ENCODE measurements at regions not wholly inside any gene's neighbourhood (a gene's known extent, or its start where the extent isn't known, plus 50 kb on each side); places are given as distances from the start of the nearest gene placed in this dataset.
"Not testable (repeated sequence)": the region's sequence is repeated elsewhere in the genome, so short reads cannot be mapped to it uniquely, and the experiment has no call there.

GRCh38 chr15:93340406-93340805, 251.4 kb upstream of the RGMA start:
- DNase-seq = no peak

- DNase-seq = no peak
Measured at GRCh38 chr15:93333796-93334195, 244.8 kb upstream of the RGMA start.

- not testable (repeated sequence) for DNase-seq
Measured at GRCh38 chr15:93333126-93333525, 244.1 kb upstream of the RGMA start.

DNA sequence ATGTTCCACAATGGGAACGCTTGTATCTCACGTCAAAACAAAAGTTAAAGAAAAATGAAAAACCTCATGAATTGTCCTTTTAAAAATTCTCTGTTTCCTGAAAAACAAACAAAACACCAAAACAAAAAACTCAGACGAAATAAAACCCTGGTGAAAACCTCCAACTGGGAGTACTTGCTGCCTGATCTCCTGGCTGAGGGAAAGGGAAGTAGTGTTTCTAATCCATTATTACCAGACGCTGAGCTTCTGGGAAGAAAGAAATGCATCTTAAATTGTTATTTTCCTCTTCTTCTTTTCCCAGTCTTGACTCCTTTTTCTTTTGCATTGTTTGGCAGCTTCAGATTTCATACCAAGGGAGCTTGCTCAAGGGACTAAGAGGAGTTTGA, 243.2 kb upstream of the RGMA start:
- DNase-seq = no peak

- no peak for DNase-seq
Measured at GRCh38 chr15:93331545-93332167, 242.6 kb upstream of the RGMA start.

GRCh38 chr15:93330912-93331544, 242.0 kb upstream of the RGMA start:
- no peak for DNase-seq

DNA sequence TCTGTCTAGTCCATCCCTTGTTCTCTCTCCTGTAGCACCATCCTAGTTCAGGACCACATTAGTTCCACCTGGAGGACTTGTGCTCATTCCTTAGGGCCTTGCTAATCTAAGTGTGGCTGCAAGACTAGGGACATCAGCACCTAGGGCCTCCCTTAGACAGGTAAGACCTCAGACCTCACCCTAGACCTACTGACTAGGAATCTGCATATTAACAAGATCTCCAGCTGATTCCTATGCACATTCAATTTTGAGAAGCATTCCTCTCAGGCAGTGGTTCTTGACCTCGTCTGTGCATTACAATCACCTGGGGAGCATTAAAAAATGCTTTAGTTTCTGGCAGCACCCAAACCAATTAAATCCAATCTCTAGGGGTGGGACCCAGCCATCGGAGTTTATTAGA, 238.4 kb upstream of the RGMA start:
- no peak for DNase-seq

- no peak for DNase-seq
Measured at GRCh38 chr15:93324186-93324975, 235.4 kb upstream of the RGMA start.

DNA sequence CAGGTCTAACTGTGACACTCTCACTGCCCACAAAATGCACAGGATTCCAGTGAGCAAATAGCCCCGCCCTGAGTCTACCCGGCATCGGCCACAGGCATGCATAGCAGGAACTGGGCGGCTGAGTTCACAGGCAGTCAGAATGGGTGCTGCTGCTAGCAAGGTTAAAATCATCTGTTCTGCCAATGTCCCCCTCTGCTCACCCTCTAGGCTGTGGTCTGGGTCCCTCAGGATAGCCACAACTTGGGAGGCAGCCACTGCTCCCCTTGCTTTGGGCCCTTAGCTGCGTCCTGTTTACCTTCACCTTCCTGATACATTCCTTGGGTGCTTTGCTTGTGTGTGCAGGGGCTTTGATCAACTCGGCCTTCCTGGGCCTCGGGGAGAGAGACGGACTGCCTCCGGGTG, 232.9 kb upstream of the RGMA start:
- no peak for DNase-seq

DNA sequence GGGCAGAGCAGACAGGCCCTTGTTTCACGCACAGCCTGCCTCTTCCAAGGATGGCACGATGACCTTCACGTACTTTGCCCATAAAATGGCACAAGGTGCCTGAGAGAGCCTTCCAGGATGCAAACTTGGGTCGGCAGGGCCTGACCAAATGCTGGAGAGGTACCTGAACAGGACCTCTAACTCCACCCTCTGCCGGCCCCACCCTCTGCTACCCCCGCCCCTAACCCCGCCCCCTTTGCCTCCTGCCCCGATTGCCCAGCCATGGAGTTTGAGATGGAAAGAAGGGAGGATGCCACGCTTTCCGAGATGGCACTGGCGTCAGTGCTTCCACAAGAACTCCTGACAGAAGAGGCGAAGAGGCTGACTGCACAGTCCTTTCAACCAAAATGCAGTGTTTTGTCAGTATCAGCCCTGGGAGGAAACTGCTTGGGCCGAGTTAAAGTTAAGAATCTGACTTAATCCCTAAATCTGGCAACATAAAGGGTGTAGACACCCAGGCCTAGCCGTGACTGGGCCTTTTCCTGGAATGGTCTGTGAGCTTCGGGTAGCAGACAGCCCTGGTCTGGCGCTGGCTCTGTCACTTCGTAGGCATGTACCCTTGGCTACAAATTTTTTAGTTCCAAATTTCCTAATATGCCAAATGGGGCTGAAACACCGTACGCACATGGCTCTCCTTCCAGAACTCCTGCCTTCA, 230.3 kb upstream of the RGMA start:
- no peak for DNase-seq

DNA sequence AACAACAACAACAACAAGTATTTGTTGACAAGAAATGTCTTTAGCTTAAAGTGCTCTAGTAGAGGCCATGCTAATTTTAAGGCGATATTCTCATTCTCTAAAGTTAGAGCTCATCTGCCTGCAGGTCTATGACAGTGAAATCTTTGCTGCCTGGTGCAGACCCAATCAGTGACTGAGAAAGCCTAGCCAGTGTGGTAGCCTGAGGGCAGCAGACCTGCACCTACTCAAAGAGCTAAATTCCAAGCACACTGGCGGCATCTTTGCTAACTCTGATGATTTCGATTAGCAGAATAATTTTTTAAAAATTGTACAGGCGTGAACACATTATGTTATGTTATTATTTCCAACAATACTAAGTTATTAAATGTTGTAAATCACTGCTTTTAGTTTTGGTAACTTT, 228.8 kb upstream of the RGMA start:
- no peak for DNase-seq

GRCh38 chr15:93314245-93314644, 225.2 kb upstream of the RGMA start:
- no peak for DNase-seq

DNA sequence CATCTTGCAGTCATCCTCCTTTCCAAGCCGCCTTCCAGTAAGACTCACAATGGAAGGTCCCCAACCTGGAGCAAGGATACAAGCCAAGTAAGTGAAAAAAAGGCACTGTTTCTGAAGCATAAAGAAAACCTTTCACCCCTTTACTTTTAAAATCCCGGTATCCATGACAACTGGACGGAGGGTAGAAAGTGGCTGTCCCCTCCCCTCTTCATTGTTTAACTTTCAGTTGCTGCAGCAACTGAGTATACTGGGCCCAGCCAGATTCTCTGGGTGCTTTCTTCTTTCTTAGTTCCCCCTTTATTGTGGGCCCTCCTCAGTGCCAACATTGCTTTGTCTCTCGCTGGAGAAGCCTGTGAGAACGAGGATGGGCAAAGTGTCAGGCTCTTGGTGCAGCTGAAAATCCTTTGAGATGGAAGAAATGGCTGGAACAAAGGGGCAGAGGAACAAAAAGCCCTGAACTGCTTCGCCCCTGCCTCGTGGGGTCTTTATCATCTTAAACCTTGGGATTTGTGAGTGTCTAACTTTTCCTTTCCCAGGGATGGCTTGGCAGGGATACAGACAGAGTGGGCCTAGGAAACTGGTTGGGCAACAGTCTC, 224.0 kb upstream of the RGMA start:
- no peak for DNase-seq

DNA sequence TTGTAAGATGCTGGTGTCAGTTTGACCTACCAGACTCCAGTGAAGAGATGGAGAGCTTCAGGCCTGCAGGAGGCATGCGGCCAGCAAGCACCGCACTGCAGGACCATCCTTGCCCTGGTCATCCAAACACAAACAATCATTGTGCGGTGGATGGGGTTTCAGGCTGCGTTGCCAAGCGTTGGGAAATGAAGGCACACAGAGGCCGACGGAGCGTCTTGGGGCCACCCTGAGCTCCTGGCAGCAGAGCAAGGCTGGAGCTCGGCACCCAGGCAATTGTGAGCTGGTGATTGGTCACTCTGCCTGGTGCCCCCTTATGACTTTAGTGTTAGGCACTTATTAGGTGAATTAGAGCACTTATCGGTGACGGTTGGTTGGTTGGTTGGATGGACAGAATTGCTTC, 222.6 kb upstream of the RGMA start:
- DNase-seq = no peak

DNA sequence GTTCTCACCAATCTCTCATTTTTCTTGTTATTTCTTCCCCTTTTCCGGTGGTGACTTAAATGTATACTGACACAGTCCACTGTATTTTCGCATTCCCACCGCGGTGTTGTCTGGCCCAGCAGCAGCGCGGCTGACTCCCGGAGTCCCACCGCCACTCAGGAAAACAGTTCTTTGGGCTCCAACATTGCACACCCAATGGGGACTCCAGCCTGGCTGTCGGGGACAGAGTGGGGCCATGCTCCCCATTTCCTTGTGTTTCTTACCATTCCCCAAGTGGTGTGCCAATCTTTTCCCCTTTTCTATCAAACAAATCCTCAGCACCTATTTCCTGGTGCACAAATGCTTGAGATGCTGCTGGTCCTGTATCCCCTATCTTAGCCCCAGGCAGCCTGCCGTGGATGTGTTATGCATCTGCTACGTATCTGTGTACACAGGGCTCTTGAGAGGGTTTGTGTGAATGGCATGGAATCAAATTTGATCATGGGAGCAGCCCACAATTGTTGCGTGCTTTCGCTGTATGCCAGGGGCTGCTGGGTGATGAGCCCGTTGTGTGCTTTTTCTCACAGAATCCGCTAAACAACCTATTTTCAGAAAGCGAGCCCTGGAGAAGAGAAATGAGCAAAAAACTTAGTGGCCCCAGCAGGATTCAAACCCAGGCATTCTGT, 219.1 kb upstream of the RGMA start:
- DNase-seq = no peak

GRCh38 chr15:93307513-93307912, 218.5 kb upstream of the RGMA start:
- no peak for DNase-seq

- DNase-seq = no peak
Measured at GRCh38 chr15:93305306-93305705, 216.3 kb upstream of the RGMA start.

GRCh38 chr15:93302080-93302765, 213.2 kb upstream of the RGMA start:
- DNase-seq = no peak

GRCh38 chr15:93300796-93301195, 211.8 kb upstream of the RGMA start:
- DNase-seq = no peak

DNA sequence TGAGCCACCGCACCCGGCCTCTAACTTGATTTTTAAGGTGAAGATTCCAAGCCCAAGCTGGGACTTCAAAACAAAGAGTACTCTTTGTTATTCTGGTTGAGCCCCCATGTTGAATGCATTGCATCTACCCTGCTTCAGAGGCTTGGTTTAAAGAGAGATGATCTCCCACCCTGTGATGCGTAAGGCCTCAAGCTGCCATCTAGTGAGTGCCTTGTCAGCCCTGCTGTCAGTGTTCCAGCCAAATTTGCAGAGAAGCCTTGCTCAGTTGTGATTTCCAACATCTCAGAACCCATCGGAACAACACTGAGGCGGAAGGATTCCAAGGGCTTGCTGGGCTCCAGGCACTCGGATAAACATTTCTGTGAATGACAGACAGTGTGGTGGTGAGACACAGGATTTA, 210.7 kb upstream of the RGMA start:
- no peak for DNase-seq

DNA sequence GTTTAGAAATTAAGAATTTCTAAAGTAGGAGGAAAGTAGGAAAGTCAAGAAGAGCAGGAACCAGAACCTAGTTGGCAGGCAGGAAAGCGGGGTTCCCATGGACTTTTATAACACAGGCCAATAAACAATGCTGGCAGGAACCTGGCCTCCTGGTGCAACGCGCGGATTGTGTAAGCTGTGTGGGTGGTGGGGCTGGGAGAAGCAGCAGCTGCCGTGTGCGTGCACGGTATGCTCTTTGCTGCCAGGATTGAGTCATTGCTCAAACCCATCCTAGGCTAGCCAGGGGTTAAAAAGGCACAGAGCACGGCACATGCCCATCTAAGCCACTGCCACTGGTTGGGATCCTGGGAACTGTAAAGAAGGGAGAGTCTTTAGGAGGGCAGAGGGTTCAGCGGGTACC, 209.9 kb upstream of the RGMA start:
- DNase-seq = no peak
